SK-N-SH treated with all-trans-retinoic acid at 6 μM for 48 hours (cell line): ENCODE measurements at regions not wholly inside any gene's neighbourhood (a gene's known extent, or its start where the extent isn't known, plus 50 kb on each side); places are given as distances from the start of the nearest gene placed in this dataset.

ENCODE experiments used
- ATAC-seq: fragments of 200-7000 bp; cut with Tn5 transposase; 3 replicates; pipeline ENCODE4 v1.9.1; 2020; ENCODE audit warnings: mild to moderate bottlenecking, moderate library complexity
- ARNTL ChIP-seq: fragments of 450-650 bp; formaldehyde crosslinking; IDR thresholded peaks from 2 replicates; pipeline ENCODE4 v1.5.0; 2020; ENCODE audit warnings: low read depth, mild to moderate bottlenecking, moderate library complexity, borderline replicate concordance
- BACH2 ChIP-seq: fragments of 250-450 bp; sonication (Bioruptor Pico); IDR thresholded peaks from 2 replicates; pipeline ENCODE4 v1.9.0; 2021; ENCODE audit warnings: mild to moderate bottlenecking, borderline replicate concordance
- CSDC2 ChIP-seq: fragments of 250-450 bp; sonication (Bioruptor Pico); IDR thresholded peaks from 2 replicates; pipeline ENCODE4 v1.5.0; 2020; ENCODE audit warnings: mild to moderate bottlenecking, moderate library complexity
- ESRRG ChIP-seq: fragments of 250-450 bp; sonication (Bioruptor Pico); IDR thresholded peaks from 2 replicates; pipeline ENCODE4 v1.6.1; 2021; ENCODE audit warnings: mild to moderate bottlenecking
- ISL1 ChIP-seq: fragments of 250-450 bp; sonication (Bioruptor Pico); IDR thresholded peaks from 2 replicates; pipeline ENCODE4 v2.1.2; 2022; ENCODE audit warnings: mild to moderate bottlenecking, moderate library complexity
- OSR1 ChIP-seq: fragments of 250-450 bp; sonication (Bioruptor Pico); IDR thresholded peaks from 2 replicates; pipeline ENCODE4 v1.8.0; 2022; ENCODE audit warnings: moderate library complexity, mild to moderate bottlenecking, inconsistent platforms
- PPARA ChIP-seq: fragments of 250-450 bp; sonication (Bioruptor Pico); IDR thresholded peaks from 2 replicates; pipeline ENCODE4 v1.5.0; 2020; ENCODE audit warnings: mild to moderate bottlenecking, borderline replicate concordance
- RARB ChIP-seq: fragments of 250-450 bp; sonication (Bioruptor Pico); IDR thresholded peaks from 2 replicates; pipeline ENCODE4 v1.8.0; 2021; ENCODE audit warnings: mild to moderate bottlenecking, moderate library complexity
- SNAI2 ChIP-seq: fragments of 250-450 bp; sonication (Bioruptor Pico); IDR thresholded peaks from 2 replicates; pipeline ENCODE4 v1.5.0; 2020; ENCODE audit warnings: mild to moderate bottlenecking, moderate library complexity
- TCF4 ChIP-seq: fragments of 250-450 bp; sonication (Bioruptor Pico); IDR thresholded peaks from 2 replicates; pipeline ENCODE4 v1.8.0; 2021; ENCODE audit warnings: mild to moderate bottlenecking, moderate library complexity, borderline replicate concordance
- TOX ChIP-seq: fragments of 250-450 bp; sonication (Bioruptor Pico); IDR thresholded peaks from 2 replicates; pipeline ENCODE4 v1.8.0; 2021; ENCODE audit warnings: mild to moderate bottlenecking, moderate library complexity, borderline replicate concordance
- ZC3H10 ChIP-seq: fragments of 250-450 bp; sonication (Bioruptor Pico); IDR thresholded peaks from 2 replicates; pipeline ENCODE4 v1.5.1; 2021; ENCODE audit warnings: mild to moderate bottlenecking, moderate library complexity
- ZFP3 ChIP-seq: fragments of 250-450 bp; sonication (Bioruptor Pico); IDR thresholded peaks from 2 replicates; pipeline ENCODE4 v1.5.0; 2020; ENCODE audit warnings: mild to moderate bottlenecking, moderate library complexity
- ZFP30 ChIP-seq: fragments of 450-650 bp; formaldehyde crosslinking; IDR thresholded peaks from 2 replicates; pipeline ENCODE4 v1.5.0; 2022; ENCODE audit warnings: mild to moderate bottlenecking, moderate library complexity
- ZNF70 ChIP-seq: fragments of 450-650 bp; formaldehyde crosslinking; IDR thresholded peaks from 2 replicates; pipeline ENCODE4 v1.5.0; 2020; ENCODE audit warnings: mild to moderate bottlenecking, moderate library complexity
- ZNF8 ChIP-seq: fragments of 450-650 bp; formaldehyde crosslinking; IDR thresholded peaks from 2 replicates; pipeline ENCODE4 v1.5.0; 2020; ENCODE audit warnings: mild to moderate bottlenecking, moderate library complexity
- TF ChIP-seq, protein P1 (sequence below): fragments of 250-450 bp; sonication (Bioruptor Pico); IDR thresholded peaks from 2 replicates; pipeline ENCODE4 v1.5.0; 2020; ENCODE audit warnings: mild to moderate bottlenecking, moderate library complexity
- TF ChIP-seq, protein P2 (sequence below): fragments of 250-450 bp; sonication (Bioruptor Pico); IDR thresholded peaks from 2 replicates; pipeline ENCODE4 v1.8.0; 2021; ENCODE audit warnings: low read depth, mild to moderate bottlenecking, moderate library complexity, borderline replicate concordance
- TF ChIP-seq, protein P3 (sequence below): fragments of 250-450 bp; sonication (Bioruptor Pico); IDR thresholded peaks from 2 replicates; pipeline ENCODE4 v1.5.1; 2021; ENCODE audit warnings: mild to moderate bottlenecking, moderate library complexity
- TF ChIP-seq, protein P4 (sequence below): fragments of 250-450 bp; sonication (Bioruptor Pico); IDR thresholded peaks from 2 replicates; pipeline ENCODE4 v1.8.0; 2020; ENCODE audit warnings: mild to moderate bottlenecking, moderate library complexity, borderline replicate concordance
- TF ChIP-seq, protein P5 (sequence below): fragments of 250-450 bp; sonication (Bioruptor Pico); IDR thresholded peaks from 2 replicates; pipeline ENCODE4 v1.5.1; 2020; ENCODE audit warnings: low read depth, mild to moderate bottlenecking, moderate library complexity

DNA sequence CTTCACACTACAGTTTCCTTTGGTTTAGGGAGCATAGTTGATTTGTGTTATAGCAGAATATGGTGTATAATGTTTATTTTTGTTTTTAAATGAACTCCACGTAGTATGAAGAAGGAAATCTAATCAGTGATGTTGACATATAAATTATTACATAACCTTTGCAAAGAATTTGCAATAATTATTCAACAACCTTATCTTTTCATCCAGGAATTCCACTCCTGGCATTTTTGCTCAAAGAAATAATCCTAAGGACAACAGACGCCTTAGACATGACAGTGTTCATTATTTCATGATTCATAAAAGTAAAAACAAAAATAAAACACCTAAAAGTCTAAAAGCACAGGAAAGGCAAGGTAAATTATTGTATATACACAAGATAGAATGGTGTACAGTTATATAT lies 229.2 kb downstream of the EPM2A start:
- TF ChIP-seq, protein P1, sequence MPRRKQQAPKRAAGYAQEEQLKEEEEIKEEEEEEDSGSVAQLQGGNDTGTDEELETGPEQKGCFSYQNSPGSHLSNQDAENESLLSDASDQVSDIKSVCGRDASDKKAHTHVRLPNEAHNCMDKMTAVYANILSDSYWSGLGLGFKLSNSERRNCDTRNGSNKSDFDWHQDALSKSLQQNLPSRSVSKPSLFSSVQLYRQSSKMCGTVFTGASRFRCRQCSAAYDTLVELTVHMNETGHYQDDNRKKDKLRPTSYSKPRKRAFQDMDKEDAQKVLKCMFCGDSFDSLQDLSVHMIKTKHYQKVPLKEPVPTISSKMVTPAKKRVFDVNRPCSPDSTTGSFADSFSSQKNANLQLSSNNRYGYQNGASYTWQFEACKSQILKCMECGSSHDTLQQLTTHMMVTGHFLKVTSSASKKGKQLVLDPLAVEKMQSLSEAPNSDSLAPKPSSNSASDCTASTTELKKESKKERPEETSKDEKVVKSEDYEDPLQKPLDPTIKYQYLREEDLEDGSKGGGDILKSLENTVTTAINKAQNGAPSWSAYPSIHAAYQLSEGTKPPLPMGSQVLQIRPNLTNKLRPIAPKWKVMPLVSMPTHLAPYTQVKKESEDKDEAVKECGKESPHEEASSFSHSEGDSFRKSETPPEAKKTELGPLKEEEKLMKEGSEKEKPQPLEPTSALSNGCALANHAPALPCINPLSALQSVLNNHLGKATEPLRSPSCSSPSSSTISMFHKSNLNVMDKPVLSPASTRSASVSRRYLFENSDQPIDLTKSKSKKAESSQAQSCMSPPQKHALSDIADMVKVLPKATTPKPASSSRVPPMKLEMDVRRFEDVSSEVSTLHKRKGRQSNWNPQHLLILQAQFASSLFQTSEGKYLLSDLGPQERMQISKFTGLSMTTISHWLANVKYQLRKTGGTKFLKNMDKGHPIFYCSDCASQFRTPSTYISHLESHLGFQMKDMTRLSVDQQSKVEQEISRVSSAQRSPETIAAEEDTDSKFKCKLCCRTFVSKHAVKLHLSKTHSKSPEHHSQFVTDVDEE (CRISPR knock-in tag), result no peak
- TF ChIP-seq, protein P2, sequence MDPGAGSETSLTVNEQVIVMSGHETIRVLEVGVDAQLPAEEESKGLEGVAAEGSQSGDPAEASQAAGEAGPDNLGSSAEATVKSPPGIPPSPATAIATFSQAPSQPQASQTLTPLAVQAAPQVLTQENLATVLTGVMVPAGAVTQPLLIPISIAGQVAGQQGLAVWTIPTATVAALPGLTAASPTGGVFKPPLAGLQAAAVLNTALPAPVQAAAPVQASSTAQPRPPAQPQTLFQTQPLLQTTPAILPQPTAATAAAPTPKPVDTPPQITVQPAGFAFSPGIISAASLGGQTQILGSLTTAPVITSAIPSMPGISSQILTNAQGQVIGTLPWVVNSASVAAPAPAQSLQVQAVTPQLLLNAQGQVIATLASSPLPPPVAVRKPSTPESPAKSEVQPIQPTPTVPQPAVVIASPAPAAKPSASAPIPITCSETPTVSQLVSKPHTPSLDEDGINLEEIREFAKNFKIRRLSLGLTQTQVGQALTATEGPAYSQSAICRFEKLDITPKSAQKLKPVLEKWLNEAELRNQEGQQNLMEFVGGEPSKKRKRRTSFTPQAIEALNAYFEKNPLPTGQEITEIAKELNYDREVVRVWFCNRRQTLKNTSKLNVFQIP (CRISPR knock-in tag), result no peak
- TF ChIP-seq, protein P3, sequence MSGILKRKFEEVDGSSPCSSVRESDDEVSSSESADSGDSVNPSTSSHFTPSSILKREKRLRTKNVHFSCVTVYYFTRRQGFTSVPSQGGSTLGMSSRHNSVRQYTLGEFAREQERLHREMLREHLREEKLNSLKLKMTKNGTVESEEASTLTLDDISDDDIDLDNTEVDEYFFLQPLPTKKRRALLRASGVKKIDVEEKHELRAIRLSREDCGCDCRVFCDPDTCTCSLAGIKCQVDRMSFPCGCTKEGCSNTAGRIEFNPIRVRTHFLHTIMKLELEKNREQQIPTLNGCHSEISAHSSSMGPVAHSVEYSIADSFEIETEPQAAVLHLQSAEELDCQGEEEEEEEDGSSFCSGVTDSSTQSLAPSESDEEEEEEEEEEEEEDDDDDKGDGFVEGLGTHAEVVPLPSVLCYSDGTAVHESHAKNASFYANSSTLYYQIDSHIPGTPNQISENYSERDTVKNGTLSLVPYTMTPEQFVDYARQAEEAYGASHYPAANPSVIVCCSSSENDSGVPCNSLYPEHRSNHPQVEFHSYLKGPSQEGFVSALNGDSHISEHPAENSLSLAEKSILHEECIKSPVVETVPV (CRISPR knock-in tag), result no peak
- no peak for TF ChIP-seq TOX (CRISPR knock-in tag)
- TF ChIP-seq, protein P4, sequence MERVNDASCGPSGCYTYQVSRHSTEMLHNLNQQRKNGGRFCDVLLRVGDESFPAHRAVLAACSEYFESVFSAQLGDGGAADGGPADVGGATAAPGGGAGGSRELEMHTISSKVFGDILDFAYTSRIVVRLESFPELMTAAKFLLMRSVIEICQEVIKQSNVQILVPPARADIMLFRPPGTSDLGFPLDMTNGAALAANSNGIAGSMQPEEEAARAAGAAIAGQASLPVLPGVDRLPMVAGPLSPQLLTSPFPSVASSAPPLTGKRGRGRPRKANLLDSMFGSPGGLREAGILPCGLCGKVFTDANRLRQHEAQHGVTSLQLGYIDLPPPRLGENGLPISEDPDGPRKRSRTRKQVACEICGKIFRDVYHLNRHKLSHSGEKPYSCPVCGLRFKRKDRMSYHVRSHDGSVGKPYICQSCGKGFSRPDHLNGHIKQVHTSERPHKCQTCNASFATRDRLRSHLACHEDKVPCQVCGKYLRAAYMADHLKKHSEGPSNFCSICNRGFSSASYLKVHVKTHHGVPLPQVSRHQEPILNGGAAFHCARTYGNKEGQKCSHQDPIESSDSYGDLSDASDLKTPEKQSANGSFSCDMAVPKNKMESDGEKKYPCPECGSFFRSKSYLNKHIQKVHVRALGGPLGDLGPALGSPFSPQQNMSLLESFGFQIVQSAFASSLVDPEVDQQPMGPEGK (CRISPR knock-in tag), result no peak
- TF ChIP-seq SNAI2 (CRISPR knock-in tag), result no peak
- TF ChIP-seq TCF4, result no peak
- no peak for TF ChIP-seq ZFP30 (CRISPR knock-in tag)
- no peak for TF ChIP-seq RARB
- TF ChIP-seq ISL1 (CRISPR knock-in tag), result no peak
- ATAC-seq, result no peak

DNA sequence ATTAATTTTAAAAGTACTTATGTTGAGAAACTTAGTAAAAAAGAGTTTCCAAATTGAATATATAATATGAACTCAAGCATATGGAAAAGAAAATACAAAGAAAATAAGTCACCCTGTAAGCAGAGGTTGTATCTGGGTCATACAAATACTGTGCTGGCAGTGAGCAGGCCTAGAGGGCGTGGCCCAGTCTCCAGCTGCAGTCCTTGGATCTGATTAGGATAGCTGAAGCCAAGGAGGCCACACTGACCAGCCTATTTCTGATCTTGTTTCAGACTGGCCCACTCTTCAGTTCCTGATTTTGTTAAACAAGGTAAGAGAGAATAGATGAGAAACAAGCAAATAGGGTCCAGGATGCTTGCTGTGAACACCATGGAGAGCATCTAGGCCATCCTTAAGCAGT lies 228.8 kb downstream of the EPM2A start:
- ATAC-seq, result no peak
- TF ChIP-seq ZFP3 (CRISPR knock-in tag) (no peak), TCF4 (no peak), ESRRG (CRISPR knock-in tag) (no peak), ISL1 (CRISPR knock-in tag) (no peak), CSDC2 (CRISPR knock-in tag) (no peak), OSR1 (no peak), SNAI2 (CRISPR knock-in tag) (no peak), ZC3H10 (CRISPR knock-in tag) (no peak), ZFP30 (CRISPR knock-in tag) (no peak), ZNF8 (CRISPR knock-in tag) (no peak), ZNF70 (CRISPR knock-in tag) (no peak), PPARA (CRISPR knock-in tag) (no peak), RARB (no peak), BACH2 (no peak), ARNTL (CRISPR knock-in tag) (no peak)
- TF ChIP-seq, protein P5, sequence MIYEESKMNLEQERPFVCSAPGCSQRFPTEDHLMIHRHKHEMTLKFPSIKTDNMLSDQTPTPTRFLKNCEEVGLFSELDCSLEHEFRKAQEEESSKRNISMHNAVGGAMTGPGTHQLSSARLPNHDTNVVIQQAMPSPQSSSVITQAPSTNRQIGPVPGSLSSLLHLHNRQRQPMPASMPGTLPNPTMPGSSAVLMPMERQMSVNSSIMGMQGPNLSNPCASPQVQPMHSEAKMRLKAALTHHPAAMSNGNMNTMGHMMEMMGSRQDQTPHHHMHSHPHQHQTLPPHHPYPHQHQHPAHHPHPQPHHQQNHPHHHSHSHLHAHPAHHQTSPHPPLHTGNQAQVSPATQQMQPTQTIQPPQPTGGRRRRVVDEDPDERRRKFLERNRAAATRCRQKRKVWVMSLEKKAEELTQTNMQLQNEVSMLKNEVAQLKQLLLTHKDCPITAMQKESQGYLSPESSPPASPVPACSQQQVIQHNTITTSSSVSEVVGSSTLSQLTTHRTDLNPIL (CRISPR knock-in tag), result no peak
- TF ChIP-seq, protein P3 (CRISPR knock-in tag), result no peak
- TF ChIP-seq, protein P2 (CRISPR knock-in tag), result no peak
- TF ChIP-seq, protein P4 (CRISPR knock-in tag), result no peak
